Upper lobe of left lung (tissue), 4 donors: ENCODE measurements at regions not wholly inside any gene's neighbourhood (a gene's known extent, or its start where the extent isn't known, plus 50 kb on each side); places are given as distances from the start of the nearest gene placed in this dataset.

Source experiments
- EP300 ChIP-seq, 4 donors: sonication (generic); formaldehyde crosslinking; IDR thresholded peaks; one replicate each; pipeline ENCODE4 v1.5.1; 2017; ENCODE audit warnings: antibody characterized with exemption in 4 of 4, control low read depth in 2 of 4
- POLR2A ChIP-seq, 4 donors: fragments of 450-650 bp; IDR thresholded peaks; one replicate each; pipeline ENCODE4 v1.5.1; 2016 to 2017; ENCODE audit warnings: antibody characterized with exemption in 4 of 4, mild to moderate bottlenecking in 2 of 4
- POLR2AphosphoS5 ChIP-seq, 2 donors: sonication (generic); formaldehyde crosslinking; IDR thresholded peaks; one replicate each; pipeline ENCODE4 v1.5.1; 2017; ENCODE audit warnings: antibody characterized with exemption in 2 of 2

DNA sequence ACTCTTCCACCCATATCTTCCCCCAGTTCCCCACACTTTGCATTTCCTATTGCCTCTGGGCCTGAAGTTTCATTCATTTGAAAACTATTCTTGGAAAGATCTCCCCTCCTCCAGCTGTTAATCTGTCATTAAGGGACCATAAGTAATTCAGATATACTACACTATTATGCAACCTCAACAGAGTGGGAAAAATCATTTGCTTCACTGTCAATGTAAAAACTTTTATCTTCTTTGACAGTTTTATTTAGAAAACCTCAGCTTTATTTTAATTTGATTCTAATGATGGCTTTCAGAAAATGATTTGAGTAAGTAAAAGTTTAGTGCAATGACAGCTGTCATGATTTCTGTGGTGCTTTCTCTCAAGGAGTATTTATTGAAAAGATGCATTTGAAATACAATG, 435.3 kb upstream of the KCNMB2 start:
- TF ChIP-seq POLR2A (IDR thresholded peaks at IDR 0.05), result no peak
- TF ChIP-seq POLR2AphosphoS5 (IDR thresholded peaks at IDR 0.05), result no peak
- TF ChIP-seq EP300 (IDR thresholded peaks at IDR 0.05), result no peak
